ENCODE measurements at regions not wholly inside any gene's neighbourhood (a gene's known extent, or its start where the extent isn't known, plus 50 kb on each side); places are given as distances from the start of the nearest gene placed in this dataset.

- TF ChIP-seq, protein P1, sequence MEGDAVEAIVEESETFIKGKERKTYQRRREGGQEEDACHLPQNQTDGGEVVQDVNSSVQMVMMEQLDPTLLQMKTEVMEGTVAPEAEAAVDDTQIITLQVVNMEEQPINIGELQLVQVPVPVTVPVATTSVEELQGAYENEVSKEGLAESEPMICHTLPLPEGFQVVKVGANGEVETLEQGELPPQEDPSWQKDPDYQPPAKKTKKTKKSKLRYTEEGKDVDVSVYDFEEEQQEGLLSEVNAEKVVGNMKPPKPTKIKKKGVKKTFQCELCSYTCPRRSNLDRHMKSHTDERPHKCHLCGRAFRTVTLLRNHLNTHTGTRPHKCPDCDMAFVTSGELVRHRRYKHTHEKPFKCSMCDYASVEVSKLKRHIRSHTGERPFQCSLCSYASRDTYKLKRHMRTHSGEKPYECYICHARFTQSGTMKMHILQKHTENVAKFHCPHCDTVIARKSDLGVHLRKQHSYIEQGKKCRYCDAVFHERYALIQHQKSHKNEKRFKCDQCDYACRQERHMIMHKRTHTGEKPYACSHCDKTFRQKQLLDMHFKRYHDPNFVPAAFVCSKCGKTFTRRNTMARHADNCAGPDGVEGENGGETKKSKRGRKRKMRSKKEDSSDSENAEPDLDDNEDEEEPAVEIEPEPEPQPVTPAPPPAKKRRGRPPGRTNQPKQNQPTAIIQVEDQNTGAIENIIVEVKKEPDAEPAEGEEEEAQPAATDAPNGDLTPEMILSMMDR (conservative IDR thresholded peaks at IDR 0.05 in 1 of 2, IDR thresholded peaks at IDR 0.05 in 1 of 2; ENCODE audit: low read depth in 1 of 2, low read length in 2 of 2) = no peak
- TF ChIP-seq EZH2 (IDR thresholded peaks at IDR 0.05; ENCODE audit: low read length, missing control alignments) = no peak
These were observed 468.1 kb downstream of the SPATA31D1 start for GRCh38 chr9:82456642-82457041.
